ENCODE measurements at regions not wholly inside any gene's neighbourhood (a gene's known extent, or its start where the extent isn't known, plus 50 kb on each side); places are given as distances from the start of the nearest gene placed in this dataset.

DNA sequence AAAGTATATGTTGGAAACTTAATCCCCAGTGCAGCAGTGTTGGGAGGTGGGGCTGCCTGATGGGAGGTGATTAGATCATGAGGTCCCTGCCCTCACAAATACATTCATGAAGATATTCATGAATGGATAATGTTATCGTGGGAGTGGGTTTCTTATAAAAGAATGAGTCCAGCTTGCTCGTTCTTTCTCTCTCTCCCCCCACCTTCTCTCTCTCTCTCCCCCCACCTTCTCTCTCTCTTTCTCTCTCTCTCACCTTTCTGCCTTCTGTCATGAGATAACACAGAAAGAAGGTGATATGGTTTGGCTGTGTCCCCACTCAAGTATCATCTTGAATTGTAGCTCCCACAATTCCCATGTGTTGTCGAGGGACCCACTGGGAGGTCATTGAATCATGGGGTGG is 66.7 kb upstream of the NUP50 start:
- TF ChIP-seq, protein P1, sequence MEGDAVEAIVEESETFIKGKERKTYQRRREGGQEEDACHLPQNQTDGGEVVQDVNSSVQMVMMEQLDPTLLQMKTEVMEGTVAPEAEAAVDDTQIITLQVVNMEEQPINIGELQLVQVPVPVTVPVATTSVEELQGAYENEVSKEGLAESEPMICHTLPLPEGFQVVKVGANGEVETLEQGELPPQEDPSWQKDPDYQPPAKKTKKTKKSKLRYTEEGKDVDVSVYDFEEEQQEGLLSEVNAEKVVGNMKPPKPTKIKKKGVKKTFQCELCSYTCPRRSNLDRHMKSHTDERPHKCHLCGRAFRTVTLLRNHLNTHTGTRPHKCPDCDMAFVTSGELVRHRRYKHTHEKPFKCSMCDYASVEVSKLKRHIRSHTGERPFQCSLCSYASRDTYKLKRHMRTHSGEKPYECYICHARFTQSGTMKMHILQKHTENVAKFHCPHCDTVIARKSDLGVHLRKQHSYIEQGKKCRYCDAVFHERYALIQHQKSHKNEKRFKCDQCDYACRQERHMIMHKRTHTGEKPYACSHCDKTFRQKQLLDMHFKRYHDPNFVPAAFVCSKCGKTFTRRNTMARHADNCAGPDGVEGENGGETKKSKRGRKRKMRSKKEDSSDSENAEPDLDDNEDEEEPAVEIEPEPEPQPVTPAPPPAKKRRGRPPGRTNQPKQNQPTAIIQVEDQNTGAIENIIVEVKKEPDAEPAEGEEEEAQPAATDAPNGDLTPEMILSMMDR (IDR thresholded peaks at IDR 0.05): no peak
- no peak for TF ChIP-seq POLR2A (IDR thresholded peaks at IDR 0.05)

Data from heart left ventricle (tissue), 13 donors.